WTC11 (cell line): ENCODE measurements at regions not wholly inside any gene's neighbourhood (a gene's known extent, or its start where the extent isn't known, plus 50 kb on each side); places are given as distances from the start of the nearest gene placed in this dataset.

Experiments used
- CTCF ChIP-seq: fragments of 200-600 bp; IDR thresholded peaks from 2 replicates; pipeline ENCODE4 v1.8.0; 2022; ENCODE audit warnings: antibody characterized with exemption
- E2F4 ChIP-seq: sonication (generic); formaldehyde crosslinking; IDR thresholded peaks from 2 replicates; pipeline ENCODE4 v1.8.1; 2022; ENCODE audit warnings: low read depth, mild to moderate bottlenecking, moderate library complexity, missing genetic modification reagents, borderline replicate concordance
- E2F5 ChIP-seq: sonication (generic); formaldehyde crosslinking; IDR thresholded peaks from 2 replicates; pipeline ENCODE4 v1.8.1; 2022; ENCODE audit warnings: mild to moderate bottlenecking, moderate library complexity, missing genetic modification reagents
- ELF4 ChIP-seq: sonication (generic); formaldehyde crosslinking; IDR thresholded peaks from 2 replicates; pipeline ENCODE4 v1.8.1; 2022; ENCODE audit warnings: low read depth, mild to moderate bottlenecking, moderate library complexity, missing genetic modification reagents
- ETV6 ChIP-seq: sonication (generic); formaldehyde crosslinking; IDR thresholded peaks from 2 replicates; pipeline ENCODE4 v1.8.1; 2022; ENCODE audit warnings: mild to moderate bottlenecking, missing genetic modification reagents
- JUN ChIP-seq: sonication (generic); formaldehyde crosslinking; IDR thresholded peaks from 2 replicates; pipeline ENCODE4 v1.8.0; 2023; ENCODE audit warnings: mild to moderate bottlenecking, missing genetic modification reagents
- MAX ChIP-seq: sonication (generic); formaldehyde crosslinking; IDR thresholded peaks from 2 replicates; pipeline ENCODE4 v1.8.0; 2022; ENCODE audit warnings: mild to moderate bottlenecking, missing genetic modification reagents
- MXD4 ChIP-seq: fragments of 250-450 bp; sonication (Bioruptor Pico); IDR thresholded peaks from 2 replicates; pipeline ENCODE4 v1.8.0; 2021; ENCODE audit warnings: mild to moderate bottlenecking, moderate library complexity, borderline replicate concordance
- SMAD3 ChIP-seq: sonication (generic); formaldehyde crosslinking; IDR thresholded peaks from 2 replicates; pipeline ENCODE4 v1.8.0; 2022; ENCODE audit warnings: missing genetic modification reagents, mild to moderate bottlenecking, borderline replicate concordance
- SMAD4 ChIP-seq: sonication (generic); formaldehyde crosslinking; IDR thresholded peaks from 2 replicates; pipeline ENCODE4 v1.8.0; 2022; ENCODE audit warnings: mild to moderate bottlenecking, missing genetic modification reagents
- TCF7 ChIP-seq: sonication (generic); formaldehyde crosslinking; IDR thresholded peaks from 2 replicates; pipeline ENCODE4 v1.8.0; 2022; ENCODE audit warnings: mild to moderate bottlenecking, low read depth, missing genetic modification reagents, moderate library complexity

- TF ChIP-seq MXD4 (CRISPR knock-in tag) (no peak), CTCF (no peak), ELF4 (no peak), E2F5 (CRISPR knock-in tag) (no peak), MAX (CRISPR knock-in tag) (no peak), JUN (CRISPR knock-in tag) (no peak), ETV6 (CRISPR knock-in tag) (no peak), SMAD4 (no peak), TCF7 (CRISPR knock-in tag) (no peak), SMAD3 (no peak), E2F4 (CRISPR knock-in tag) (no peak)
Observed at GRCh38 chr4:27515140-27515539, 654.5 kb downstream of the STIM2 start.
